ENCODE measurements at regions not wholly inside any gene's neighbourhood (a gene's known extent, or its start where the extent isn't known, plus 50 kb on each side); places are given as distances from the start of the nearest gene placed in this dataset.

DNA sequence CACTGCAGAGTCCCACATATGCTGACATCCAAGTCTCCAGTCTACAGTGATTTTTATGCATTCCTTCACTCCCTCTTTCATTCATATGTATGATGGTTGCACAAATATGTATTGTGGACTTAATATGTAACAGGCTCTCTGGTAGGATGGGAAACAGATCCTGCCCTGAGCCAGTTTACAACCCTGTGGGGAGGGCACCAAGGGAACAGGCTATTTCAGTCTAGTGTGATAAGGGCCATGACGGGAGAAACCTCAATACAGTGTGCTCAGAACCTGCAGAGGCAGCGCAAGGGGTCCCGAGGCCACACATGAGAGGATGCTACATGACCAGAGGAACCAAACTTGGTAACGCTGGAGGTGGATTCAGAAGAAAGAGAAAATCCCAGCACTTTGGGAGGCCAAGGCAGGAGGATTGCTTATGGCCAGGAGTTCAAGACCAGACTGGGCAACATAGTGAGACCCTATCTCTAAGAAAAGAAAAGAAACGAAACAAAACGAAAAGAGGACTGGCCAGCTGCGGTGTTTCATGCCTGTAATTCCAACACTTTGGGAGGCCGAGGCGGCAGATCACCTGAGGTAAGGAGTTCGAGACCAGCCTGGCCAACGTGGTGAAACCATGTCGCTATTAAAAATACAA, 249.8 kb upstream of the JARID2 start:
- Histone ChIP-seq H3K9me3 (ENCODE audit: control insufficient read depth in 1 of 2, low read length in 2 of 2) (no peaks in the 10 kb centered on the region), H3K4me1 (ENCODE audit: control insufficient read depth in 1 of 2, insufficient read depth in 2 of 2, low read length in 2 of 2) (no peaks in the 10 kb centered on the region), H3K4me3 (ENCODE audit: low read depth in 1 of 2, low read length in 2 of 2) (no peak overlapping the region), H3K9ac (ENCODE audit: low read depth in 1 of 2, low read length in 2 of 2) (no peak overlapping the region), H3K36me3 (ENCODE audit: control insufficient read depth in 1 of 2, insufficient read depth in 2 of 2, low read length in 2 of 2) (no peaks in the 10 kb centered on the region), H3K27me3 (ENCODE audit: control insufficient read depth in 1 of 2, insufficient read depth in 2 of 2, low read length in 2 of 2) (no peaks in the 10 kb centered on the region), H3K27ac (ENCODE audit: low read depth, low read length) (no peak overlapping the region)

DNA sequence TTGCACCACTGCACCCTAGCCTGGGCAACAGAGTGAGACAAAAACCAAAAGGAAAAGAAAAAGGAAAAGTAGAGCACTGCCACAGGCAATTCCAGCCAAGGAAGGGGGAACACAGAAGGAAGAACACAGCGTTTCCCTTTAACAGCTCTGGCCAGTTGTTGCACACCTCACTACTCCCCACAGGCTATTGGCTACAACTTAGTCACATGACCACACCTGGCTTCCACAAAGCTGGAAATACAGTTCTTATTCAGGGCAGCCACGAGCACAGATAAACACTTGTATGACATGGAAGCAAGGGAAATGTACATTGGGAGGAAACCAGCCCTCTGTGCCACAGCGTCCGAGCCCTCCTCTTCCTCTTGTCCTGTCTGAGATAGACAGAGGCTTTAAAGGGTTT, 249.0 kb upstream of the JARID2 start:
- no peaks in the 10 kb centered on the region for H3K36me3 ChIP-seq (ENCODE audit: control insufficient read depth in 1 of 2, insufficient read depth in 2 of 2, low read length in 2 of 2)
- H3K9me3 ChIP-seq (ENCODE audit: control insufficient read depth in 1 of 2, low read length in 2 of 2), result no peaks in the 10 kb centered on the region
- no peak overlapping the region for H3K9ac ChIP-seq (ENCODE audit: low read depth in 1 of 2, low read length in 2 of 2)
- no peaks in the 10 kb centered on the region for H3K4me1 ChIP-seq (ENCODE audit: control insufficient read depth in 1 of 2, insufficient read depth in 2 of 2, low read length in 2 of 2)
- no peak overlapping the region for H3K4me3 ChIP-seq (ENCODE audit: low read depth in 1 of 2, low read length in 2 of 2)
- H3K27me3 ChIP-seq (ENCODE audit: control insufficient read depth in 1 of 2, insufficient read depth in 2 of 2, low read length in 2 of 2), result no peaks in the 10 kb centered on the region
- H3K27ac ChIP-seq (ENCODE audit: low read depth, low read length), result no peak overlapping the region

DNA sequence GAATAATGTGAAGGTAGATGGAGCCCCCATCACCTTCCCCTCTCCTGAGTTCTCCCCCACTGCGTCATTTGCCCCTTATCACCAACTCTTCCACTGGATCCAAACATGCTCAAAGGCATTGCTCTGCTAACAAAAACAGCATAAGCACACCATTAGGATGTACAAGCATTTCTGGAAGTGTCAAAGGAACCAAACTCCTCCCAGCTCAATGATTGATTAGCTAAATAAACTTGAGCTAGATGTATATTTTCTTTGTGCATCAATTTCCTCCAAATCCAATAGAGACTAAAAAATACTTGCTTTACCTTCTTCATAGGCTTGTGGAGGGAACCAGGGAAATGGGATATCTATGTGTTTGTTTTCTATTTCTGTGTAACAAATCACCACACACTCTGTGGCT, 248.4 kb upstream of the JARID2 start:
- Histone ChIP-seq H3K36me3 (ENCODE audit: control insufficient read depth in 1 of 2, insufficient read depth in 2 of 2, low read length in 2 of 2) (no peaks in the 10 kb centered on the region), H3K27me3 (ENCODE audit: control insufficient read depth in 1 of 2, insufficient read depth in 2 of 2, low read length in 2 of 2) (no peaks in the 10 kb centered on the region), H3K4me1 (ENCODE audit: control insufficient read depth in 1 of 2, insufficient read depth in 2 of 2, low read length in 2 of 2) (no peaks in the 10 kb centered on the region), H3K9me3 (ENCODE audit: control insufficient read depth in 1 of 2, low read length in 2 of 2) (no peaks in the 10 kb centered on the region), H3K27ac (ENCODE audit: low read depth, low read length) (no peak overlapping the region), H3K4me3 (ENCODE audit: low read depth in 1 of 2, low read length in 2 of 2) (no peak overlapping the region), H3K9ac (ENCODE audit: low read depth in 1 of 2, low read length in 2 of 2) (no peak overlapping the region)

DNA sequence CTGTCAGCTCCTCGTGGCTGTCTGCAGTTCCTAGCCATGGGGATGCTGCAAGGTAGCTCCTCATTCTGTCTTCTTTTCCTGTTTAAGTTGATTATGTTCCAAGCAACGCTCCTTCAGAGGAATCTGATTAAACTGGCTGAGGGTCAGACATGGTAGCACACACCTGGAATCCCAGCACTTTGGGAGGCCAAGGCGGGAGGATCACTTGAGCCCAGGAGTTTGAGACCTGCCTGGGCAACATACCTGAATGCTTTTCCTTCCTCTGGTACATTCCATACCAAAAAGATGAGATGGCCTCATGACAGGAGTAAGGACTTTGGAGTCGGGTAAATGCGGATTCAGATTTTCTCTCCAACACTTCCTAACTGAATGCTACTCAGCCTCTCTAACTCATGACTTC, 246.8 kb upstream of the JARID2 start:
- H3K9me3 ChIP-seq (ENCODE audit: control insufficient read depth in 1 of 2, low read length in 2 of 2), result no peaks in the 10 kb centered on the region
- no peaks in the 10 kb centered on the region for H3K4me1 ChIP-seq (ENCODE audit: control insufficient read depth in 1 of 2, insufficient read depth in 2 of 2, low read length in 2 of 2)
- H3K27ac ChIP-seq (ENCODE audit: low read depth, low read length), result no peak overlapping the region
- H3K9ac ChIP-seq (ENCODE audit: low read depth in 1 of 2, low read length in 2 of 2), result no peak overlapping the region
- H3K27me3 ChIP-seq (ENCODE audit: control insufficient read depth in 1 of 2, insufficient read depth in 2 of 2, low read length in 2 of 2), result no peaks in the 10 kb centered on the region
- no peak overlapping the region for H3K4me3 ChIP-seq (ENCODE audit: low read depth in 1 of 2, low read length in 2 of 2)
- no peaks in the 10 kb centered on the region for H3K36me3 ChIP-seq (ENCODE audit: control insufficient read depth in 1 of 2, insufficient read depth in 2 of 2, low read length in 2 of 2)

DNA sequence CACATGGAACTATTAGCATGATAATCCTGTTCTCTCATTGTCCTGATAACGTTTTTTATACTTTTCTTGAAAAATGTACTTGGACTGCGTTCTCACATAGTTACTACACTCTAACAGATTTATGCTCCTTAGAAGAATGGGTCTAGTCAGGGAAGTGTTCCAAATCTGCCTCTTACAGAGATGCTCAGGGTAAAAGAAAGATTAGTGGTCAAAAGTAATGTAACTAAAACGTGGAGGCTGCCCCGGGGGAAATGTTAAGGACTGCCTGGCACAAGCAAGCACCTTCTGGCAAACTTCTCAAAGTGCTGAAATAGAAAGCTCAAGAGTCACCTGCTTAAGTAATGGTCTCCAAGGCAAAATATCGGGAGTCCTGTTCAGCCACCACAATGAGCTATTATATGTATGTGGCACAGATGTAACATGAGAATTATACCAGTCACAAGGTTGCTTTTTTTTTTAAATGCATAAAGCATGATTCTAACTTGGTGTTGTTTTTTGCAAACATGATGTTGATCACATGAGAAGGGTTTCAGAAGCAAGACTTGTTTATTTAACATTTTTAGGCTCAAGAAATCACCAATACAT, 244.5 kb upstream of the JARID2 start:
- Histone ChIP-seq H3K4me3 (ENCODE audit: low read depth in 1 of 2, low read length in 2 of 2) (no peak overlapping the region), H3K36me3 (ENCODE audit: control insufficient read depth in 1 of 2, insufficient read depth in 2 of 2, low read length in 2 of 2) (no peaks in the 10 kb centered on the region), H3K9ac (ENCODE audit: low read depth in 1 of 2, low read length in 2 of 2) (no peak overlapping the region), H3K27ac (ENCODE audit: low read depth, low read length) (no peak overlapping the region), H3K27me3 (ENCODE audit: control insufficient read depth in 1 of 2, insufficient read depth in 2 of 2, low read length in 2 of 2) (no peaks in the 10 kb centered on the region), H3K4me1 (ENCODE audit: control insufficient read depth in 1 of 2, insufficient read depth in 2 of 2, low read length in 2 of 2) (no peaks in the 10 kb centered on the region), H3K9me3 (ENCODE audit: control insufficient read depth in 1 of 2, low read length in 2 of 2) (no peaks in the 10 kb centered on the region)

DNA sequence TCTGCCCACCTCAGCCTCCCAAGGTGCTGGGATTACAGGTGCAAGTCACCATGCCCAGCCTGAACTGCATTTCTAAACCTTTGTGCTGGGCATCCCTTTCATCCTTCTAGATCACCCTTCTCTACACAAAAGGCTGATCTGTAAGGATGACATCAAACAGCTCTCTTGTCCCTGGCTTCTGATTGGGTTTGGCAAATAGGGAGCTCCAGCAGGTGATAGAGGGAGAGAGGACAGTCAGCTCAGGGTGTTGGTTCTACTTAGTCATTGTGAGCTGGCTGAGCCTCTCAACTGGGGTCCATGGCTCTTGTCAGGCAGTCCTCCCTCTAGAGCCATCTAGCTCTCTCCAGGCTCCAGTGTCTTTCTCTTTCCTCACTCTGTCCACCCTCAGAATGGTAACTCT, 237.6 kb upstream of the JARID2 start:
- no peak overlapping the region for H3K27ac ChIP-seq (ENCODE audit: low read depth, low read length)
- no peaks in the 10 kb centered on the region for H3K4me1 ChIP-seq (ENCODE audit: control insufficient read depth in 1 of 2, insufficient read depth in 2 of 2, low read length in 2 of 2)
- no peak overlapping the region for H3K9ac ChIP-seq (ENCODE audit: low read depth in 1 of 2, low read length in 2 of 2)
- no peaks in the 10 kb centered on the region for H3K9me3 ChIP-seq (ENCODE audit: control insufficient read depth in 1 of 2, low read length in 2 of 2)
- H3K27me3 ChIP-seq (ENCODE audit: control insufficient read depth in 1 of 2, insufficient read depth in 2 of 2, low read length in 2 of 2), result no peaks in the 10 kb centered on the region
- no peak overlapping the region for H3K4me3 ChIP-seq (ENCODE audit: low read depth in 1 of 2, low read length in 2 of 2)
- H3K36me3 ChIP-seq (ENCODE audit: control insufficient read depth in 1 of 2, insufficient read depth in 2 of 2, low read length in 2 of 2), result no peaks in the 10 kb centered on the region

DNA sequence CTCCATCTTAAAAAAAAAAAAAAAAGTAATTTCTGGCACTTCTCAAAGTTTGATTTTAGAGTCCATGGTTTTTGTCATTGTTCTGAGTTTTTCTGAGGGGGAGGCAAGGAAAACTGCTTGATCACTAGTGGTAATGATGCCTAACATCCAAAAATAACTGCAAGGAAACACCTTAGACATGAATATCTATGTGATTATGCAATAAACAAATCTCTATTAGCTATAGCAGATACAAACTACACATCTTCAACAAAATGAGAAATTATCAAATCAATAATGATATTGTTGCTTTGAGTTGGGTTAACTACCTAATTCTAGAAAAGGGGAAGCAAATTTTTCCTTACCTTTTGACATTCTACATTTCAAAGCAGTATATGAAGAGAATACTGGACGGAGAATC, 230.9 kb upstream of the JARID2 start:
- Histone ChIP-seq H3K36me3 (ENCODE audit: control insufficient read depth in 1 of 2, insufficient read depth in 2 of 2, low read length in 2 of 2) (no peaks in the 10 kb centered on the region), H3K27ac (ENCODE audit: low read depth, low read length) (no peak overlapping the region), H3K4me1 (ENCODE audit: control insufficient read depth in 1 of 2, insufficient read depth in 2 of 2, low read length in 2 of 2) (no peaks in the 10 kb centered on the region), H3K9me3 (ENCODE audit: control insufficient read depth in 1 of 2, low read length in 2 of 2) (no peaks in the 10 kb centered on the region), H3K4me3 (ENCODE audit: low read depth in 1 of 2, low read length in 2 of 2) (no peak overlapping the region), H3K27me3 (ENCODE audit: control insufficient read depth in 1 of 2, insufficient read depth in 2 of 2, low read length in 2 of 2) (no peaks in the 10 kb centered on the region), H3K9ac (ENCODE audit: low read depth in 1 of 2, low read length in 2 of 2) (no peak overlapping the region)

DNA sequence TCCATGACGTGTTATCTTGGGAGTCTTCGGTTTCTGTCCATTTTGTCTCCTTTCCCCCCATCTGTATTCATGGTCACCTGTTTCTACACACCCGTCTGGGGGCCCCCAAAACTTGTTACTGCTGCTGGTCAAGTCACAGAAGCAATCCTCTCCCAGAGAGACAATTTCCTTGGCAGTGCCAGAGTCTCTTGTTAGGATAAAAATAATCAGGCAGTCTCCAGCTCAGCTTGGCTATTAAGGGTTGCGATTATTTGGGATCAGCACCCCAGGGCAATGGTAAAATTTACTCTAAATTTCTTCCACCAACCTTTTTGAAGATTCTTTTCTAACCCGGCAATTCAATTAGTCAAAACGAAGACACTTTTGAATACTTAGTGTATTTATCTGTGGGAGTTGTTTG, 229.1 kb upstream of the JARID2 start:
- no peak overlapping the region for H3K4me3 ChIP-seq (ENCODE audit: low read depth in 1 of 2, low read length in 2 of 2)
- H3K9me3 ChIP-seq (ENCODE audit: control insufficient read depth in 1 of 2, low read length in 2 of 2), result no peaks in the 10 kb centered on the region
- H3K9ac ChIP-seq (ENCODE audit: low read depth in 1 of 2, low read length in 2 of 2), result no peak overlapping the region
- no peak overlapping the region for H3K27ac ChIP-seq (ENCODE audit: low read depth, low read length)
- no peaks in the 10 kb centered on the region for H3K27me3 ChIP-seq (ENCODE audit: control insufficient read depth in 1 of 2, insufficient read depth in 2 of 2, low read length in 2 of 2)
- no peaks in the 10 kb centered on the region for H3K4me1 ChIP-seq (ENCODE audit: control insufficient read depth in 1 of 2, insufficient read depth in 2 of 2, low read length in 2 of 2)
- H3K36me3 ChIP-seq (ENCODE audit: control insufficient read depth in 1 of 2, insufficient read depth in 2 of 2, low read length in 2 of 2), result no peaks in the 10 kb centered on the region

DNA sequence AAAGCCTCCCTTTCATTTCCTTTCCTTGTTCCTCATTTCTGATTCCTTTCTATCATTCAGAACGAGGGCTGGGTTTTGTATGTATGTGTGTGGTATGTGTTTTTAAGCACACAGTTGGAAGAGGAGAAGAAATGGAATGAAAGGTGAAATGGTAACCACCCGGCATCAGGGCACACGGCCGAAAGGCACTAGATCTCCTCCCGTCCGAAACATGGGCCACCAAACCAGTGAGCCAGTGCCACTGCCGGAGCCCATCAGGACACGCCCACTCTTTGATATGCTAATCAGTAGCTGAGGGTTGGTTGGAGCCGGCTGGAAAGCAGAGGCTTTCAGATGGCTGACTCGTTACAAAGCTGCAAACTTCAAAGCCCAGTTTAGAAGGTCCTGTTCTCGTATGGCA, 228.6 kb upstream of the JARID2 start:
- Histone ChIP-seq H3K36me3 (ENCODE audit: control insufficient read depth in 1 of 2, insufficient read depth in 2 of 2, low read length in 2 of 2) (no peaks in the 10 kb centered on the region), H3K27me3 (ENCODE audit: control insufficient read depth in 1 of 2, insufficient read depth in 2 of 2, low read length in 2 of 2) (no peaks in the 10 kb centered on the region), H3K4me3 (ENCODE audit: low read depth in 1 of 2, low read length in 2 of 2) (no peak overlapping the region), H3K9me3 (ENCODE audit: control insufficient read depth in 1 of 2, low read length in 2 of 2) (no peaks in the 10 kb centered on the region), H3K4me1 (ENCODE audit: control insufficient read depth in 1 of 2, insufficient read depth in 2 of 2, low read length in 2 of 2) (no peaks in the 10 kb centered on the region), H3K9ac (ENCODE audit: low read depth in 1 of 2, low read length in 2 of 2) (no peak overlapping the region), H3K27ac (ENCODE audit: low read depth, low read length) (no peak overlapping the region)

DNA sequence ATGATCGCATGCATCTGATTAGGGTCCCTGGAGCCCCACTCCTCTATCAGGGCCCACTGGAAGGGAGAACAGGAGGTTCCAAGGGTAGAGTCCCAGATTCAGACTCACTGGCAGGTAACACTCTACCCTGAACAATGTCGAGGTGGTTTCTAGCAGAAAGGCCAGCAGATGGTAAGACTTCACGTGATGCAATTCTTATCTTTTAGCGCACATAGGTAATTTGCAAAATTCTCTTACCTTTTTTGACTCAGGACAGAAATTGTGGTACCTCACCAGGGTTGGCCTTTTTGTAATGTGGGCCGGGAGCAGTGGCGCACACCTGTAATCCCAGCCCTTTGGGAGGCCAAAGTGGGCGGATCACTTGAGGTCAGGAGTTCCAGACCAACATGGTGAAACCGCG, 228.1 kb upstream of the JARID2 start:
- no peaks in the 10 kb centered on the region for H3K36me3 ChIP-seq (ENCODE audit: control insufficient read depth in 1 of 2, insufficient read depth in 2 of 2, low read length in 2 of 2)
- no peak overlapping the region for H3K4me3 ChIP-seq (ENCODE audit: low read depth in 1 of 2, low read length in 2 of 2)
- H3K27me3 ChIP-seq (ENCODE audit: control insufficient read depth in 1 of 2, insufficient read depth in 2 of 2, low read length in 2 of 2), result no peaks in the 10 kb centered on the region
- H3K9ac ChIP-seq (ENCODE audit: low read depth in 1 of 2, low read length in 2 of 2), result no peak overlapping the region
- H3K27ac ChIP-seq (ENCODE audit: low read depth, low read length), result no peak overlapping the region
- H3K9me3 ChIP-seq (ENCODE audit: control insufficient read depth in 1 of 2, low read length in 2 of 2), result no peaks in the 10 kb centered on the region
- H3K4me1 ChIP-seq (ENCODE audit: control insufficient read depth in 1 of 2, insufficient read depth in 2 of 2, low read length in 2 of 2), result no peaks in the 10 kb centered on the region
